ENCODE measurements at regions not wholly inside any gene's neighbourhood (a gene's known extent, or its start where the extent isn't known, plus 50 kb on each side); places are given as distances from the start of the nearest gene placed in this dataset.

DNA sequence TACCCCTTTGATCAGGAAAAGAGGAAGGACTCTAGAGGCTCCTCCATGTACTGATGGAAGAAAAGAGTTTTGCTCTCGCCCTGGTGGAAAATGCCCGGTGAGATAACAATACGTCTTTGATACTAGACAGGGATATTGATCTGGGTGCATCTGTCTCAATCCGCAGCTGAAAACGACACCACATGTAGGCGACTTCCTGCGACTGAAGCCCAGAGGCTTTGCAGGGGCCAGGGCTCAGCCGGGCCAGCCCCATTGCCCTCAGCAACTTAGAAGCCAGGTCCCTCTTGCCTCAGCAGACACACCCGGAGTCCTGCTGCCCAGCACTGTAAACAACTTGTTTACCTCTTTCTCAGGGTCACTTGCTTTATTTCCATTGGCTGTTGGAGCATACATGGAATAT, 409.4 kb downstream of the IRS2 start:
- no peak for DNase-seq
- H3K27me3 ChIP-seq = no peaks in the 10 kb centered on the region
- H3K9me3 ChIP-seq = no peaks in the 10 kb centered on the region
- no peak overlapping the region for H3K4me3 ChIP-seq
- no peaks in the 10 kb centered on the region for H3K4me1 ChIP-seq
- ATAC-seq = no peak
- no peak overlapping the region for H3K27ac ChIP-seq
- 46 to 48% methylated on average over 9 of the region's 9 CpGs for WGBS, 2 donors
- TF ChIP-seq POLR2A (IDR thresholded peaks at IDR 0.05) = no peak
- TF ChIP-seq, protein P1, sequence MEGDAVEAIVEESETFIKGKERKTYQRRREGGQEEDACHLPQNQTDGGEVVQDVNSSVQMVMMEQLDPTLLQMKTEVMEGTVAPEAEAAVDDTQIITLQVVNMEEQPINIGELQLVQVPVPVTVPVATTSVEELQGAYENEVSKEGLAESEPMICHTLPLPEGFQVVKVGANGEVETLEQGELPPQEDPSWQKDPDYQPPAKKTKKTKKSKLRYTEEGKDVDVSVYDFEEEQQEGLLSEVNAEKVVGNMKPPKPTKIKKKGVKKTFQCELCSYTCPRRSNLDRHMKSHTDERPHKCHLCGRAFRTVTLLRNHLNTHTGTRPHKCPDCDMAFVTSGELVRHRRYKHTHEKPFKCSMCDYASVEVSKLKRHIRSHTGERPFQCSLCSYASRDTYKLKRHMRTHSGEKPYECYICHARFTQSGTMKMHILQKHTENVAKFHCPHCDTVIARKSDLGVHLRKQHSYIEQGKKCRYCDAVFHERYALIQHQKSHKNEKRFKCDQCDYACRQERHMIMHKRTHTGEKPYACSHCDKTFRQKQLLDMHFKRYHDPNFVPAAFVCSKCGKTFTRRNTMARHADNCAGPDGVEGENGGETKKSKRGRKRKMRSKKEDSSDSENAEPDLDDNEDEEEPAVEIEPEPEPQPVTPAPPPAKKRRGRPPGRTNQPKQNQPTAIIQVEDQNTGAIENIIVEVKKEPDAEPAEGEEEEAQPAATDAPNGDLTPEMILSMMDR (IDR thresholded peaks at IDR 0.05) = no peak
- intact Hi-C loops (cut with DNase I) = no loop called here
- H3K36me3 ChIP-seq (replicated peaks in 1 of 2; ENCODE audit: insufficient read depth in 1 of 2, low read depth in 2 of 2) = no peaks in the 10 kb centered on the region

DNA sequence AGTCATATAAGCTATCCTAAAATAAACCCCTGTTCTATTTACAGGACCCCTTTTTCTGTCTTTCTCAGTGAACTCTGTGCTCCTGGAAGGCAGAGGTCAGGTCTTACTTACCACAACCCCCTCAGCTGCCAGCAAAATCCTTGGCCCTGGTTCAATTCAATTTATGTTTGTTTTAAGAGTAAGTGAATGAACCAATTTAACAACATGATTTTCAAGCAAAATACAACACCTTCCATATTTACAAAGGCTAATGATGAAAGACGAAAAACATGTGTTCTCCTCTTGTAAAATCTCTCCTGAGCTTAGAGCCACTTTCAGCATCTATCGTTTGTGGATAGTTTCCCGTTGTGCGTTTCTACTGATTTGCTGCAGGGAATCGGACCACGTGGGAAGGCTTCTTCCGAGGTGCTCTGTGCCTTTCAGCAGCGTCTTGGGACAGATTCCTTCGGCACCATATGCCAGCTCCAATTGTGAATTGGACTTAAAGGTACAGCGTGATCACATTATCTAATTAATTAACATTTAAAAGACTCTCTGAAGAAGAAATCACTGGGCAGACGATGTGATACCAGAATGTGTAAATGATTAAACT, 411.7 kb downstream of the IRS2 start:
- no peak for TF ChIP-seq POLR2A (IDR thresholded peaks at IDR 0.05)
- TF ChIP-seq, protein P1 (IDR thresholded peaks at IDR 0.05) = no peak
- DNase-seq (no peak), ATAC-seq (no peak)
- Histone ChIP-seq H3K9me3 (no peaks in the 10 kb centered on the region), H3K4me1 (no peaks in the 10 kb centered on the region), H3K27me3 (no peaks in the 10 kb centered on the region), H3K36me3 (replicated peaks in 1 of 2; ENCODE audit: insufficient read depth in 1 of 2, low read depth in 2 of 2) (no peaks in the 10 kb centered on the region), H3K4me3 (no peak overlapping the region), H3K27ac (no peak overlapping the region)
- intact Hi-C loops (cut with DNase I) = no loop called here
- 64 to 69% methylated on average over 11 of the region's 11 CpGs for WGBS, 2 donors

DNA sequence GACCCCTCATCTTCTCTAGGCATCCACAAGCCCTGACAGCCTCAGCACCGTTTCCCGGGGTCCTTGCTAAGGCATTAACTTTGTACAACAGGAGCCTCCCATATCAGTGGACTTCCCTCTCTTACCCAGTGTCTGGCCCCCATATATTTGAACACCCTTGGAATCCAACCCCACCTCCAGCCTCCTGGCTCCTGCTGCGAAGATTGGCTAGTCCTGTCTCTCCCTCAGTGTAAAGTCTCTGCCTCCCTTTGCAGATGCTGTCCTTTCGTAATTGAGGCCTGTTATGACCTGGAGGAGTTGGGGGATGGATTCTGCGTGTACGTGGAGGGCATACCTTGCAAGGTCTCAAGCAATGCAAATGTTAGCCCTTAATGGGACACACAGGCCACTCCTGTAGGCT, 413.7 kb downstream of the IRS2 start:
- 84 to 88% methylated on average over 6 of the region's 6 CpGs for WGBS, 2 donors
- Histone ChIP-seq H3K4me3 (no peak overlapping the region), H3K27ac (no peak overlapping the region), H3K4me1 (no peaks in the 10 kb centered on the region), H3K9me3 (no peaks in the 10 kb centered on the region), H3K27me3 (no peaks in the 10 kb centered on the region), H3K36me3 (replicated peaks in 1 of 2; ENCODE audit: insufficient read depth in 1 of 2, low read depth in 2 of 2) (no peaks in the 10 kb centered on the region)
- intact Hi-C loops (cut with DNase I) = no loop called here
- no peak for ATAC-seq
- DNase-seq = no peak
- TF ChIP-seq, protein P1 (IDR thresholded peaks at IDR 0.05) = no peak
- no peak for TF ChIP-seq POLR2A (IDR thresholded peaks at IDR 0.05)

DNA sequence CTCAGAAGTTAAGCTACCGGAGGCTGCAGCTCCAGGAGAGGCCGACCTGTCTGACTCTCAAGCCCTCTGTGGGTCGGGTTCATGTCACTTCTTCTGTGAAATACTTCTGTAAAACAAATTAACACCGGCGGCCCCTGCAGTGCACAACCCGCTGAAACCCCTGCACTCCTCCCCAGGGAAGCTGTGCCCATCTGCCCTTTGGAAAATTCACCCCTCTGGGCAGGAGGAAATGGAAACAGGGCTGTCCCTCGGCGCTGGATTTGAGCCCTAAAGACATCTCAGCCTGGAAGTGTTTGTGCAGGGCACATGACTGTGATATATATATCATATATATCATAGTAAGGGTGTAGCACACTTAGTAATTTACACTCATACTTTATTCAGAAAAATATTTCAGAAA, 415.3 kb downstream of the IRS2 start:
- DNase-seq = no peak
- Histone ChIP-seq H3K36me3 (replicated peaks in 1 of 2; ENCODE audit: insufficient read depth in 1 of 2, low read depth in 2 of 2) (no peaks in the 10 kb centered on the region), H3K4me3 (no peak overlapping the region), H3K4me1 (no peaks in the 10 kb centered on the region), H3K27ac (no peak overlapping the region), H3K27me3 (no peaks in the 10 kb centered on the region), H3K9me3 (no peaks in the 10 kb centered on the region)
- intact Hi-C loops (cut with DNase I) = no loop called here
- whole genome bisulfite sequencing, 2 donors = 64 to 67% methylated on average over 8 of the region's 8 CpGs
- ATAC-seq = no peak
- TF ChIP-seq, protein P1 (IDR thresholded peaks at IDR 0.05) = no peak
- TF ChIP-seq POLR2A (IDR thresholded peaks at IDR 0.05) = no peak

DNA sequence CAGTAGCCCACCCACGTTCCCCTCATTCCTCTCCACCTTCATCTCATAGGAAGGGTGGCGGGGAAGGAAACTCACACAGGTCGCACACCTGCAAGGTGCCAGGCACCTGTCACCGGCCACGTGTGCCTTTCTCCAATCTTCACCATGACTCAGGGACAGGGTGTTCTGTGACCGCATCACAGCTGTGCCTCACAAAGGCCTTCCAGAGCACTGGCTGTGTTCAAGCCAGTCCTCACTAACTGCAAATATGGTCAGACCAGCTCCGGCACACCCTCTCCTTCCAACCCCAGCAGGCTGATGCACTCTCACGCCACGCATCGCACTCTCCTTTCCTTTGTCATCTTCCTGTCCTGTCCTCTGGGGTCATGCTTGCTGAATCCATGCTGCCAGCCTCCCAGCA, 415.9 kb downstream of the IRS2 start:
- ATAC-seq = no peak
- no peak overlapping the region for H3K4me3 ChIP-seq
- no peak for TF ChIP-seq POLR2A (IDR thresholded peaks at IDR 0.05)
- TF ChIP-seq, protein P1 (IDR thresholded peaks at IDR 0.05) = no peak
- 71 to 82% methylated on average over 10 of the region's 10 CpGs for WGBS, 2 donors
- DNase-seq = no peak
- H3K36me3 ChIP-seq (replicated peaks in 1 of 2; ENCODE audit: insufficient read depth in 1 of 2, low read depth in 2 of 2) = no peaks in the 10 kb centered on the region
- no peak overlapping the region for H3K27ac ChIP-seq
- intact Hi-C loops (cut with DNase I) = no loop called here
- no peaks in the 10 kb centered on the region for H3K9me3 ChIP-seq
- H3K4me1 ChIP-seq = no peaks in the 10 kb centered on the region
- H3K27me3 ChIP-seq = no peaks in the 10 kb centered on the region
